ENCODE measurements at regions not wholly inside any gene's neighbourhood (a gene's known extent, or its start where the extent isn't known, plus 50 kb on each side); places are given as distances from the start of the nearest gene placed in this dataset.

GRCh38 chr6:164807125-164807524, 502.3 kb downstream of the C6orf118 start:
- H3K4me1 ChIP-seq (ENCODE audit: control insufficient read depth, extremely low read depth, insufficient read depth, low read length), result no peaks in the 10 kb centered on the region
- no peaks in the 10 kb centered on the region for H3K9me3 ChIP-seq (ENCODE audit: control insufficient read depth, low read depth, low read length)
- H3K79me2 ChIP-seq (ENCODE audit: control insufficient read depth, insufficient read depth, low read length), result no peaks in the 10 kb centered on the region
- H3K27ac ChIP-seq (ENCODE audit: control insufficient read depth, insufficient read depth, low read length), result no peak overlapping the region
- no peaks in the 10 kb centered on the region for H4K20me1 ChIP-seq (ENCODE audit: control insufficient read depth, extremely low read depth, insufficient read depth, low read length)
- H3K27me3 ChIP-seq (ENCODE audit: control insufficient read depth, extremely low read depth, insufficient read depth, low read length), result no peaks in the 10 kb centered on the region
- H3K4me3 ChIP-seq (ENCODE audit: control insufficient read depth in 2 of 3, extremely low read depth in 1 of 3, insufficient read depth in 2 of 3, low read depth in 1 of 3, low read length in 3 of 3), result no peak overlapping the region
- TF ChIP-seq CTCF (optimal IDR thresholded peaks at IDR 0.05 in 1 of 3, IDR thresholded peaks at IDR 0.05 in 1 of 3, conservative IDR thresholded peaks at IDR 0.05 in 1 of 3; ENCODE audit: extremely low read depth in 1 of 3, insufficient read depth in 2 of 3, low read length in 3 of 3) (no peak), EZH2 (IDR thresholded peaks at IDR 0.05; ENCODE audit: low read length) (no peak)
- H3K9ac ChIP-seq (ENCODE audit: control insufficient read depth, extremely low read depth, insufficient read depth, low read length), result no peak overlapping the region
- H3K9me1 ChIP-seq (ENCODE audit: control insufficient read depth, extremely low read depth, insufficient read depth, low read length), result no peaks in the 10 kb centered on the region
- no peak for DNase-seq (ENCODE audit: low read depth, low spot score)
- dilution Hi-C loops (cut with MboI; ENCODE audit: extremely low pct_ligation_motif_present, low sequenced_read_pairs), result no loop called here
- no peaks in the 10 kb centered on the region for H3K36me3 ChIP-seq (ENCODE audit: control insufficient read depth in 2 of 2, extremely low read depth in 1 of 2, insufficient read depth in 2 of 2, low read length in 2 of 2)
- FAIRE-seq, result no peak
- no peak overlapping the region for H2AFZ ChIP-seq (ENCODE audit: control insufficient read depth, low read length)
- no peak overlapping the region for H3K4me2 ChIP-seq (ENCODE audit: control insufficient read depth, extremely low read depth, insufficient read depth, low read depth, low read length)

GRCh38 chr6:164795056-164795815, 514.2 kb downstream of the C6orf118 start:
- Histone ChIP-seq H3K27me3 (ENCODE audit: control insufficient read depth, extremely low read depth, insufficient read depth, low read length) (no peaks in the 10 kb centered on the region), H3K9ac (ENCODE audit: control insufficient read depth, extremely low read depth, insufficient read depth, low read length) (no peak overlapping the region), H2AFZ (ENCODE audit: control insufficient read depth, low read length) (no peak overlapping the region), H4K20me1 (ENCODE audit: control insufficient read depth, extremely low read depth, insufficient read depth, low read length) (no peaks in the 10 kb centered on the region), H3K4me3 (ENCODE audit: control insufficient read depth in 2 of 3, extremely low read depth in 1 of 3, insufficient read depth in 2 of 3, low read depth in 1 of 3, low read length in 3 of 3) (no peak overlapping the region), H3K4me1 (ENCODE audit: control insufficient read depth, extremely low read depth, insufficient read depth, low read length) (no peaks in the 10 kb centered on the region), H3K9me1 (ENCODE audit: control insufficient read depth, extremely low read depth, insufficient read depth, low read length) (no peaks in the 10 kb centered on the region), H3K9me3 (ENCODE audit: control insufficient read depth, low read depth, low read length) (no peaks in the 10 kb centered on the region), H3K36me3 (ENCODE audit: control insufficient read depth in 2 of 2, extremely low read depth in 1 of 2, insufficient read depth in 2 of 2, low read length in 2 of 2) (no peaks in the 10 kb centered on the region), H3K79me2 (ENCODE audit: control insufficient read depth, insufficient read depth, low read length) (no peaks in the 10 kb centered on the region), H3K27ac (ENCODE audit: control insufficient read depth, insufficient read depth, low read length) (no peak overlapping the region), H3K4me2 (ENCODE audit: control insufficient read depth, extremely low read depth, insufficient read depth, low read depth, low read length) (no peak overlapping the region)
- dilution Hi-C loops (cut with MboI; ENCODE audit: extremely low pct_ligation_motif_present, low sequenced_read_pairs), result no loop called here
- no peak for FAIRE-seq
- no peak for DNase-seq (ENCODE audit: low read depth, low spot score)
- TF ChIP-seq CTCF (optimal IDR thresholded peaks at IDR 0.05 in 1 of 3, IDR thresholded peaks at IDR 0.05 in 1 of 3, conservative IDR thresholded peaks at IDR 0.05 in 1 of 3; ENCODE audit: extremely low read depth in 1 of 3, insufficient read depth in 2 of 3, low read length in 3 of 3), result no peak
- no peak for TF ChIP-seq EZH2 (IDR thresholded peaks at IDR 0.05; ENCODE audit: low read length)

All from keratinocyte (primary cell).